ENCODE measurements at regions not wholly inside any gene's neighbourhood (a gene's known extent, or its start where the extent isn't known, plus 50 kb on each side); places are given as distances from the start of the nearest gene placed in this dataset.
"Not testable (repeated sequence)": the region's sequence is repeated elsewhere in the genome, so short reads cannot be mapped to it uniquely, and the experiment has no call there.

DNA sequence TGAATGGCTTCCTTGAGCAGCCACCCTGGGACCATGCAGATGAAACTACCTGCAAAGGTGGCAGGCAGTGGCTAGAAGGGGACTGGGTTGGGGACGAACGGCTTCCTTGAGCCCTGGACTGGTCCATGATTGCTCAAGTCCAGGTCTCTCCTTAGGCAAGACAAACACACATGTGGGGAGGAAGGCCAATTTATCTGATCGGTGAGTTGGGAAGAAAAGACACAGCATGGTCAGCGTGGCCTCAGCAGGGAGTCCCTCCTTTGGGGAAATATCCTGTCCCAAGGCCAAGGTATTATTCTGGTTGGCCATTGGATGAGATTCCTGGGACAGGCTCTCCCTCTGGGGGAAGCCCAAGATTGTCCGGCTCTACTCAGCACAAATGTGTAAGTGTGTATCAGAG lies 116.3 kb upstream of the ERG start:
- DNase-seq (ENCODE audit: low spot score), result no peak

DNA sequence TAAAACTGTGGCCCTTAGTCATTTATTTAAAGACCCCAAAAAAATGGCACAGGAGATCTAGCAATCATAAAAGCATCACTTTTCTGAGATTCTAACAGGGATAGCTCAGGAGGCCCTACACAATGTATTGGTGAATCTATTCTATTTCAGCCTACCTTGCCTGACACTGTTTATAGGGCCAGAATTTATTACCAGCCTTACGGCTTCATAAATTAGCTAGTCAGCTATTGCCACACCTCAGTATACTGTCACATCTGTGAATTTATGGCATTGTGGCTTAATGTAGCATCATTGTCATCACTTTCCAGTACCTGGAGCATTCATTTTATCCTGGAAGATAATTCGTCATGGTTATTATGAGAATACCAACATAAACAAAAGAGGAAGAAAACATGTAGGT lies 121.2 kb upstream of the ERG start:
- DNase-seq (ENCODE audit: low spot score), result no peak

GRCh38 chr21:38619992-38620479 lies 121.8 kb upstream of the ERG start:
- no peak for DNase-seq (ENCODE audit: low spot score)

DNA sequence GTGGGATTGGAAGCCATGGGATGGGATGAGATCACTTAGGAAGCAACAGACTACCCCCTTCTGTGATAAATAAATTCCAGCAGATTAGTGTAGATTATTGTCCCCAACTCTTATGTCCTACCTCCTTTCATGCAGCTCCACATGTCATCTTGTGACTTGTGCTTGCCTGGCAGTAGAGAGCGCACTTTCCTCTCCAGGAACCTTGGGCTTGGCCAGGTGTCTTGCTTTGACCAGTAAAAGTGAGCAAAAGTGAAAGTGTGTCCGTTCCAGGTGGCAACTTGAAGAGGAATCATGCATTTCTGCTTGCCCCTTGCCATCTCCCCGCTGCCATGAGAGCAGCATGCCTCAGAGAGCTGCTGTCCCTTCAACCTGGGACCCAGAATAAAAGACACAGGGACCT lies 122.9 kb upstream of the ERG start:
- no peak for DNase-seq (ENCODE audit: low spot score)

DNA sequence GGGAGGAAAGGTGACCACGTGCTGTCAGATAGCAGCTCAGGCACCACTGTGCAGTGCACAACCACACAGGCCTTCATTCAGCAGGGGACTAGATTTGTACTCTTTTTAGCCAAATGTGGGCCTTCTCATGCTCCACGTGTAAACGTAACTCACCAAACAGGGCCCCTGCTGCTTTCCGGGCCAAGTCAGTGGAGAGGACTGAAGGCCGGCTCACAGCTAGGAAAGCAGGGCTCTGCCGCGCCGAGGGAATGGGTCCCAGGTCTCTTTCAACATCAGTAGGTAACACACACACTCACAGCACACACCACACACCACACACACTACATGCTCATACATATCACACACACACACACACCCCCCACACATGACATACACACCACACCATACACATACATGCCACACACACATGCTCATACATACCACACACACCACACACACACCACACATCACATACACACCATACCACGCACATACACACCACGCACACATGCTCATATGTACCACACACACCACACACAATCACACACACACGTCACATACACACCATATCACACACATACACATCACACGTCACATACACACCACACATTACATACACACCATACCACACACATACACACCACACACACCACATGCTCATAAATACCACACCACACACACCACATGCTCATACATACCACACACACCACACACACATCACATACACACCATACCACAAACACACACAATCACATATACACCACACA lies 124.0 kb upstream of the ERG start:
- no peak for DNase-seq (ENCODE audit: low spot score)

DNA sequence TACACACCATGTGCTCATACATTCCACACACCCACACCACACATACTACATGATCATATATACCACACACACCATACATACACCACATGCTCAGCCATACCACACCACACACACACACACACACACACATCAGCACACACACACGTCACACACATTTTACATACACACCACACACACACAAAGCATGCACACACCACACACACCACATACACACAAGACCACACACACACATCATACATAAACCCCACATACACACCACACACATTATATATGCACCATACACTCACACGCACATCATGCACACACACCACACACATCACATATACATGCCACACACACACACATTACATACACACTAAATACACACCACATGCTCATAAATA lies 124.5 kb upstream of the ERG start:
- no peak for DNase-seq (ENCODE audit: low spot score)

DNA sequence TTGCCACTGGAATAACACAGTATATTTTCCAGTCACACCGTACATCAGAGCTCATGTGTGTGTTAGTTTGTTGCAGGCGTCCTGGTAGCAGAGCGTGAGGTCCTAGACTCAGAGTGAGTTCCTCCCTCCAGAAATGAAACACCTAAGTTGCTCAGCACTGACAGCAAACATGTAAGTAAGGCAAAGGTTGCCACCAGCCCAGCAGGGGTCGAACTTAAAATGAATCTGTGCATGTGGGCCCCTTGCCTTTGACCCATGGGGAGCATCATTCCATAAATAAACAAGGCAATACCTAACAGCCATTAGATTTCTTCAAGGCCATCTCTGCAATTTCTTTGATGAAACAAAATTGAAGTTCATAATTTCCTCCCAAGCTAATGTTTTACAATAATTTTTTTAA lies 125.3 kb upstream of the ERG start:
- no peak for DNase-seq (ENCODE audit: low spot score)

DNA sequence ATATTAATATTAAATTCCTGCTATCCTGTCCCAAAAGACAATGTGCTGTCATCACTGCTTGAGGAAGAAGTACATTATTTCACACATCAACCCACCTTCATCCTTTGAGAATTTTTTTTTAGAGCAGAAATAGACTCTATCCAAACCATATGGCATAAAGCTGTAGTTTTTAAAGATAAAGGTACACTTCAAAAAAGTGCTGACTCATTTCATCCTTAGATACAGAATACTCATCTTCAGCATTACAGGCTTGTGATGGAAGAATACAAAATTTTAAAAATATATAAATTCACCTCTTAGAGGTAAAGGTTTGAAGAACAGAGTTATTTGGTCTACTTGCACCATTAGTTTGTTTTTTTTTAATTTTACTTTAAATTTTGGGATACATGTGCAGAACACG lies 126.7 kb upstream of the ERG start:
- DNase-seq (ENCODE audit: low spot score), result no peak

- DNase-seq (ENCODE audit: low spot score), result no peak
Measured at GRCh38 chr21:38626306-38626705, 128.0 kb upstream of the ERG start.

- no peak for DNase-seq (ENCODE audit: low spot score)
Measured at GRCh38 chr21:38628349-38628748, 130.1 kb upstream of the ERG start.

GRCh38 chr21:38631206-38631605 lies 132.9 kb upstream of the ERG start:
- DNase-seq (ENCODE audit: low spot score), result no peak

DNA sequence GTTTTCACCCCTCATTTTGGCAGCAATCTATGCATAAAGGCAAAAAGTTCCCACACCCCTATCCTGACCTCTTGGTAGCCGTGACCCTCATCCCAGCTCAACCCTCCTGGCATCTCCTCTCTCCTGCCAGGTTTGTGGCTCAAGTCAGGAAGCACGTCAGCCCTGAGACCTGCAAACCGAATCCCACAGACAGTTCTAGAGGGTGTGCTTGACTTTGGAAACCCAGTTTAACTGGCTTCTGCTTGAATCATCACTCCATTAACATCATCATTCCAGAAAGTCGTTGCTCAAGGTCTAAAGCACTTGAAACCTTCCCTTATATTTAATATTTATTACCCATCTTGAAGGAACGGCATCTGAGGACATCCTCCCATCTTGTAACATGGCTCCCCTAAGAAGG lies 133.4 kb upstream of the ERG start:
- no peak for DNase-seq (ENCODE audit: low spot score)

DNA sequence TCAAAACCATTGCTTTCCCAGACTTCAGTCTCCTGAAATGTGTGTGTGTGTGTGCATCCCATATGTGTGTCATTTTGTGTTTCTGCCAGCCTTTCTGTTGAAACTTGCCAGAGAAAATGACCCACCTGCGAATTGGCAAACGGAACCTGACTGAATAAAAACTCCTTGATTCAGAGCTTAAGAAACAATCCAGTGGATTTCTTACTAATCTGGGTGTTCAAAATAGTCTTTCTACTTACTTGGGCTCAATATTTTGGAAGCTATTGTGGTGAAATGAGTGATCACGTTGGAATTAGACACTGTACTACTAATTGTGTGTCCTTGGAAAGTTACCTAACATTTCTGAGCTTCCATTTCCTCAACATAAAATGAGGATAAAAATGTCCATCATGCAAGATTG lies 138.9 kb upstream of the ERG start:
- DNase-seq (ENCODE audit: low spot score), result no peak

DNA sequence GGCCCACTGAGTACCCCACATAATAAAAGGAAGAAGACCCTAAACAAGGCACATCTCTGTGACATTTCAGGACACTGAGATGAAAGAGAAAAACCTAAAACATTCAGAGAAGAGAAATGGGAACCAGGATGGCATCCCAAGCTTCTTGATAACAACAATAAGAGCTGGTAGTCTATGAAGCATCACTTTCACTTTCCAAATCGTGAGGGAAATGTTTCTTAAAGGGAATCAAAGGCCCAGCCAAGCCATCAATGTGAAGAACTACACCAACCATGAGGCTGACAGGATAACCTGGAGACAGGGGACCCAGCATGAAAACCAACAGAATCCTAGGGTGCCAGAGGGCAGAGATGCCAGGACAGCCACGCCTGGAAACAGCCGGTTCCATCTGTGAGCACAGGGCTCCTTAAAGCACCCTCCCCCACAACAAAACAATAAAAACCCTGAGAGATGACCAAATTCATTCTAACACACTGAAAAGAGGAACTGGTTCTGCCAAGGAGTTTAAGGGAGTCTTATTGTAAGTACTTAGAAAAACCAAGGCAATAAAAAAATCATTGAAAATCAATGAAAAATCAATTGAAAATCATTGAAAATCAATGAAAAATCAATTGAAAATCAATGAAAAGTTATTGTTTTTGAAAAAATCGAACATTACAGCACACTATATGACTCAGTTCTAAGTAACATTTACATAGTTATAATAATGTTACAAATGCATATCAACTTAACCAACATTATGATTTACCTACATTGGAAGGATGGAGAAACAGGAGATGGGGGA lies 141.5 kb upstream of the ERG start:
- no peak for DNase-seq (ENCODE audit: low spot score)

DNA sequence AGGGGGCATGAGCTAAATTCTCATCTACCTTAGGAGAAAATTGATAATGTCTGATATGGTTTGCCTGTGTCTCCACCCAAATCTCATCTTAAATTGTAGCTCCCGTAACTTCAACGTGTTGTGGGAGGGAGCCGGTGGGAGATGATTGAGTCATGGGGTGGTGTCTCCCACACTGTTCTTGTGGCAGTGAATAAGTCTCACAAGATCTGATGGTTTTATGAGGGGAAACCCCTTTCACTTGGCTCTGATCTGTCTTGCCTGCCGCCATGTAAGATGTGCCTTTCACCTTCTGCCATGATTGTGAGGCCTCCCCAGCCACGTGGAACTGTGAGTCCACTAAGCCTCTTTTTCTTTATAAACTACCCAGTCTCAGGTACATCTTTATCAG lies 142.1 kb upstream of the ERG start:
- not testable (repeated sequence) for DNase-seq (ENCODE audit: low spot score)

DNA sequence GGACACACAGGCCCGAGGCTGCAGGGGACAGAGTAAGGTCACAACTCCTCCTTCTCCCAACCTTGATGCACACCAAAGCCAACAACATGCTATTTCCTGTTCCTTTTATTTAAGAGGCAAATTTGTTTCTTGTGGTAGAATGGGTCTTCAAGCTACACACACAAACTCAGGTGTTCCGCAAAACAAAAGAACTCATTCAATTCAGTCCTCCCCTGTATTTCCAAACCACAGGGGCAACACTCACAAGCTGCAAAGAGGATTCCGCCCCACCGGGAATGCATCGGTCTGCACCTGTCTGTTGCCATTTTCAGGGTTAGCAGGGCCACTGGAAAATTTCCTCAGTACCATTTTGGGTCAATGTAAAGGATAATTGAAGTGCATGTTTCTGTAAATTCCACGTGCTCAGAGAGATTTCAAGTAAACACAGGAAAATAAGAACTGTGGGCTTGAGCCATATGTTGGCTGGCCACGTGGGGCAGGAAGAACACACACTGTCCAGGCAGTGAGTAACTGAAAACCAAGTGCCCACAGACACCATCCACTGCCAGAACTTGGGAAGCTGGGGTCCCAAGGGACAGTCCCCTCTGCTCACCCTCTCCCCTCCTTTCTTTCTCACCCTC lies 145.2 kb upstream of the ERG start:
- no peak for DNase-seq (ENCODE audit: low spot score)

GRCh38 chr21:38645282-38645681 lies 147.0 kb upstream of the ERG start:
- DNase-seq (ENCODE audit: low spot score), result no peak

- DNase-seq (ENCODE audit: low spot score), result no peak
Measured at GRCh38 chr21:38646213-38646837, 148.0 kb upstream of the ERG start.

GRCh38 chr21:38649120-38649519 lies 150.8 kb upstream of the ERG start:
- no peak for DNase-seq (ENCODE audit: low spot score)

GRCh38 chr21:38651570-38651969 lies 153.3 kb upstream of the ERG start:
- DNase-seq (ENCODE audit: low spot score), result no peak

- no peak for DNase-seq (ENCODE audit: low spot score)
Measured at GRCh38 chr21:38652396-38652795, 153.3 kb upstream of the ETS2 start.

GRCh38 chr21:38654580-38654979 lies 151.1 kb upstream of the ETS2 start:
- no peak for DNase-seq (ENCODE audit: low spot score)

DNA sequence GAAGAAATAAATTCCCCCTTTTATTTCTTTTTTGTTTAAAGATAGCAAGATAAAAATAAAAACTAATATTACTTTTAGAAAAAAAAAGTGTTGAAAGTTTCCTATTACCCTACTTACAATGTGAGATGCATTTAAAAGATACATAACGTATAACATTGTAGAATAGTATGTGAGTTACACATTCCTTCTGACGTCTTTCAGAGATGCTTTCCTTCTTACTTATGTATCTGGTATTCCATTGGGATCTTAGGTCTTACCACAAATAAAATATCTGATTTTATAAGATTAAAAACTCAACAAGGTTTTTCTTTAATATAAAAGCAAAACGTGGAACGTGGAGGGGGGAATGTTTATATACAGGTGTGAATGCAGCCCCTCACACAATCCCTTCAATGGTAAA lies 147.2 kb upstream of the ETS2 start:
- DNase-seq (ENCODE audit: low spot score), result no peak
